ENCODE measurements at regions not wholly inside any gene's neighbourhood (a gene's known extent, or its start where the extent isn't known, plus 50 kb on each side); places are given as distances from the start of the nearest gene placed in this dataset.

- no peaks in the 10 kb centered on the region for H3K27me3 ChIP-seq (ENCODE audit: control insufficient read depth in 1 of 2, insufficient read depth in 2 of 2, low read length in 2 of 2)
- no TSS peak for BruUV-seq (replicated peaks)
- no peaks in the 10 kb centered on the region for H3K9me3 ChIP-seq (ENCODE audit: low read length)
- no peak overlapping the region for H3K4me2 ChIP-seq (ENCODE audit: low read depth, low read length)
- intact Hi-C loops (cut with micrococcal nuclease; ENCODE audit: unreplicated experiment) (no loop called here), in situ Hi-C loops (cut with HindIII; ENCODE audit: extremely low pct_ligation_motif_present, low pct_unique_long_range_greater_than_20kb) (no loop called here)
- no peaks in the 10 kb centered on the region for H4K20me1 ChIP-seq (ENCODE audit: insufficient read depth, low read length)
- WGBS (ENCODE audit: low lambda C conversion rate) = 68% methylated on average over 1 of the region's 1 CpG
- FAIRE-seq (no peak), DNase-seq (ENCODE audit: low spot score) (no peak), ATAC-seq (no peak)
- no peaks in the 10 kb centered on the region for H3K36me3 ChIP-seq (replicated peaks in 1 of 2; ENCODE audit: control insufficient read depth in 1 of 2, insufficient read depth in 2 of 2, low read length in 2 of 2)
- no peak overlapping the region for H3K9ac ChIP-seq (ENCODE audit: insufficient read depth, low read depth, low read length)
- H3K4me3 ChIP-seq (replicated peaks in 1 of 3; ENCODE audit: insufficient read depth in 1 of 3, low read depth in 2 of 3, low read length in 3 of 3) = no peak overlapping the region
- TF ChIP-seq ZBTB26 (CRISPR knock-in tag; IDR thresholded peaks at IDR 0.05; ENCODE audit: borderline replicate concordance) = no peak
- no peak overlapping the region for H3K27ac ChIP-seq (ENCODE audit: extremely low read length, insufficient read depth, low read length)
- H3K79me2 ChIP-seq (ENCODE audit: insufficient read depth, low read length) = no peaks in the 10 kb centered on the region
- H2AFZ ChIP-seq (ENCODE audit: low read length) = no peak overlapping the region
- POLR2A ChIA-PET = no interaction called here
- CTCF ChIA-PET (ENCODE audit: low intra/inter-chr PET ratio, low total read pairs) = no interaction called here
- no peaks in the 10 kb centered on the region for H3K4me1 ChIP-seq (ENCODE audit: insufficient read depth, low read length)
Measured at GRCh38 chr5:126052791-126053190, 370.4 kb upstream of the GRAMD2B start.

- TF ChIP-seq MXD3 (CRISPR knock-in tag; IDR thresholded peaks at IDR 0.05) (no peak), RNF219 (CRISPR knock-in tag; IDR thresholded peaks at IDR 0.05) (no peak), TMF1 (CRISPR knock-in tag; IDR thresholded peaks at IDR 0.05; ENCODE audit: low read depth) (no peak), ELF3 (CRISPR knock-in tag; IDR thresholded peaks at IDR 0.05) (no peak), DMTF1 (CRISPR knock-in tag; IDR thresholded peaks at IDR 0.05) (no peak), ZMAT5 (CRISPR knock-in tag; IDR thresholded peaks at IDR 0.05; ENCODE audit: borderline replicate concordance, low read depth) (no peak)
- Histone ChIP-seq H3K9me3 (ENCODE audit: low read length) (no peaks in the 10 kb centered on the region), H2AFZ (ENCODE audit: low read length) (no peak overlapping the region), H3K4me2 (ENCODE audit: low read depth, low read length) (no peak overlapping the region), H3K27me3 (ENCODE audit: control insufficient read depth in 1 of 2, insufficient read depth in 2 of 2, low read length in 2 of 2) (no peaks in the 10 kb centered on the region), H3K9ac (ENCODE audit: insufficient read depth, low read depth, low read length) (no peak overlapping the region), H3K4me1 (ENCODE audit: insufficient read depth, low read length) (no peaks in the 10 kb centered on the region), H3K4me3 (replicated peaks in 1 of 3; ENCODE audit: insufficient read depth in 1 of 3, low read depth in 2 of 3, low read length in 3 of 3) (no peak overlapping the region), H3K36me3 (replicated peaks in 1 of 2; ENCODE audit: control insufficient read depth in 1 of 2, insufficient read depth in 2 of 2, low read length in 2 of 2) (no peaks in the 10 kb centered on the region), H3K27ac (ENCODE audit: extremely low read length, insufficient read depth, low read length) (no peak overlapping the region), H3K79me2 (ENCODE audit: insufficient read depth, low read length) (no peaks in the 10 kb centered on the region), H4K20me1 (ENCODE audit: insufficient read depth, low read length) (no peaks in the 10 kb centered on the region)
- ChIA-PET CTCF (ENCODE audit: low intra/inter-chr PET ratio, low total read pairs) (no interaction called here), POLR2A (no interaction called here)
- intact Hi-C loops (cut with micrococcal nuclease; ENCODE audit: unreplicated experiment) = no loop called here
- 21% methylated on average over 2 of the region's 2 CpGs for WGBS (ENCODE audit: low lambda C conversion rate)
- in situ Hi-C loops (cut with HindIII; ENCODE audit: extremely low pct_ligation_motif_present, low pct_unique_long_range_greater_than_20kb) = no loop called here
- no peak for DNase-seq (ENCODE audit: low spot score)
- FAIRE-seq = no peak
- ATAC-seq = no peak
- no TSS peak for BruUV-seq (replicated peaks)
Measured at GRCh38 chr5:126053630-126054029, 369.6 kb upstream of the GRAMD2B start.

All from HepG2 (cell line).